ENCODE measurements at regions not wholly inside any gene's neighbourhood (a gene's known extent, or its start where the extent isn't known, plus 50 kb on each side); places are given as distances from the start of the nearest gene placed in this dataset.

DNA sequence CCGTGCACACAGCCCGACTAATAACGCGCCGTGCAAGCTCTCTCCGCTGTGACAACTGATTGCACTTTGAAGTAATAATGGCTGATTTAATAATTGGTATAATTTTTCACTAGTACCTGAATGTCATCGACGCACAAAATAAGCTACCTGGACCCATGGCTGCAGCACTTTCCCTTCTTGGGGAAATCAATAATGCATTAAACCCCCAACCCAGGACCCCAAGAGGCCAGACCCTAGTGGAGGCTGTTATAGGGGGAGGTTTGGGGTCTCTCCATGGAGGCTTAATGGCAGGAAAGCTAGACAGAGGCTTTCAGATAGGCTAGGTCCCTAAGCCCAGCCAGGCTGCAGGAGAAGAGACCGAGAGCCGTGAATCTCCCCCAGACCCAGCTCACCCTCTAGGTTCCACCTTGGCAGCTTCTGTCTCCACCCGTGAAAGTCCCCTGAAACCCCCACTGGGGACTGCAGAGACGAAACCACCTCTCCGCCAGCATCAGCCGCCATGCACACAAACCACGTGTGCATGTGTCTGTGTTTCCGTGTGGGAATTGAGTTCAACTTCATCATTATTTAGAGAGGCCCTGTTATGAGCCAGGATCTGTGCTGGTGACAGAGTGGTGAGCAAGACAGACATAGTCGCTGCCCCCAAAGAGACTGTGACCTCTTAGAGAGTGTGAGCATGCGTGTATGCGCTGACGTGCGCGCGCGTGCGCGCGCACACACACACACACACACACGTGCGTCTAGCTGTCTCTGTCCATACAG is 168.6 kb upstream of the MVB12B start:
- no peak overlapping the region for H3K27ac ChIP-seq
- no peaks in the 10 kb centered on the region for H3K9me3 ChIP-seq (ENCODE audit: low read depth, low read length)
- no peak for DNase-seq (ENCODE audit: low read depth, low spot score)
- H3K36me3 ChIP-seq (ENCODE audit: insufficient read depth, low read length), result no peaks in the 10 kb centered on the region
- TF ChIP-seq EZH2 (IDR thresholded peaks at IDR 0.05) (no peak), POLR2AphosphoS5 (IDR thresholded peaks at IDR 0.05; ENCODE audit: borderline replicate concordance, low read depth, low read length) (no peak), FOXP2 (optimal IDR thresholded peaks at IDR 0.05; ENCODE audit: control extremely low read depth, extremely low read length, insufficient read depth) (no peak)
- no peak overlapping the region for H3K9ac ChIP-seq (ENCODE audit: insufficient read length)
- peak overlapping the region; percentile 45; the same call in 1 of the 2 replicates for H3K4me3 ChIP-seq

DNA sequence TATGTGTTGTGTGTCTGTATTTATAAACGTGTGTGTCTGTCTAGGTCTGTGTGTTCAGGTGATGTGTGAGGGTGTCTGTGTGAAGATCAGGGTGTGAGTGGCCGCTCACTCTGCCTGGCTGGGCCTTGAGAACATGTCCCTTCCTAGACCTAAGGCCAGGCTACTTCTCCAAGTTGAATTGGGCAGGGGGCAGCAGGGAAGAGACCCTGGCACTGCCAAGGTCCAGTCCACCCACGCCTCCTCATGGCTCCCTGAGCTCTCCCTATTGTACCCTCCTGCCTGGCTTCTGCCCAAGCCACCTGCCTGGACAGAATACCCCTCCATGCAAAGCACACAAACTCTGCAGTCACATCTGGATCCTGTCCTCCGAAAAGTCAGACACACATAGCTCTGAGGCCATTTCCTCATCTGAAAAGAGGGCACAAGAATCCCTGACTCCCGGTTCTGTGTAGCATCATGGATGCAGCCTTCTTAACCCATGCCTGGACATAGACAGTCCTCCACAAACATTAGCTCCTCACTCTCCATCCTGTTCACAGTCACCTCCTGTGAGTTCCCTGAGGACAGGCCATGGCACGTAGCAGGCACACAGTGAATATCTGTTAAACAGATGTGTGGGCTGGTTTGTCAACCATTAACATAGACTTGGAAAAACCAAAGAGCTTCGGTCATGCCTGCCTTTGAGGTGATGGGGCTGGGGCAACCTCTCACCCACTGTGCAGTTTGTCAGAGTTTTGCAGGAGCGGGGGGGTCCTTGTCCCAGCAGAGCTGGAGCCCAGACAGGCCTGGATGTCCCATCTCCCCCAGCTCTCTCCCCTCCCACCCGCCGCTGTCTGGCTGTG is 167.8 kb upstream of the MVB12B start:
- no peak for TF ChIP-seq POLR2AphosphoS5 (IDR thresholded peaks at IDR 0.05; ENCODE audit: borderline replicate concordance, low read depth, low read length)
- TF ChIP-seq EZH2 (IDR thresholded peaks at IDR 0.05), result no peak
- Histone ChIP-seq H3K9me3 (ENCODE audit: low read depth, low read length) (no peaks in the 10 kb centered on the region), H3K9ac (ENCODE audit: insufficient read length) (no peak overlapping the region), H3K4me3 (no peak overlapping the region), H3K27ac (no peak overlapping the region), H3K36me3 (ENCODE audit: insufficient read depth, low read length) (no peaks in the 10 kb centered on the region)
- DNase-seq (ENCODE audit: low read depth, low spot score), result no peak

DNA sequence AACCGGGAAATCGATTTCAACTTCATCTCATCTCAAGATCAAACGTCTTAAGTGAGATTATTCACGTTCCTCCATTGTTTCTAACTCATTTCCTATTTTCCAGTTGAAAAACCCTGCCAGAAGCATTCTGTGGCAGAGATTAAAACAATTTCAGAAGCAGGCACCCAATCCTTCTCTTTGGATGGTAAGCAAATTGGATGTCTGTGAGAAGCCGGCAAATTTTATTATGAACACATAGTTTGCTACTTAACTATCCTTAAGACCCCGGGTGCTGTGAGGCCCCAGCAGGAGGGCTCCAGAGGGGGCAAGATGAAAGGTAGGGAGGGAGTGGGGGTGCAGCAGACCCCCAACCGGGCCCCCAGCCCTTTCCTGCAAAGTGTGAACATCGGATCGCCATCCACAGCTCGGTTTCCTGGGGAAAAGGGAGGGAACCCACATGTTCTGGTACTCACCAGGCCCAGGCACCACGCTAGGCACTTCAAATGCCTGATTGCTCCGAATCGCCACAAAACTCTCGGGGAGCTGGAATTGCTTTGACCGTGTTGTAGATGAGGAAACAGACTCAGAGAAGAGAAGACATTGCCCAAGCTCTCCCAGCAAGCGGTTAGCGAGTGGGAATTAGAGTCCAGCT is 167.1 kb upstream of the MVB12B start:
- TF ChIP-seq POLR2AphosphoS5 (IDR thresholded peaks at IDR 0.05; ENCODE audit: borderline replicate concordance, low read depth, low read length), result no peak
- no peak for TF ChIP-seq EZH2 (IDR thresholded peaks at IDR 0.05)
- no peak for TF ChIP-seq FOXP2 (optimal IDR thresholded peaks at IDR 0.05; ENCODE audit: control extremely low read depth, extremely low read length, insufficient read depth)
- DNase-seq (ENCODE audit: low read depth, low spot score), result no peak
- Histone ChIP-seq H3K9me3 (ENCODE audit: low read depth, low read length) (no peaks in the 10 kb centered on the region), H3K4me3 (no peak overlapping the region), H3K27ac (no peak overlapping the region), H3K9ac (ENCODE audit: insufficient read length) (no peak overlapping the region), H3K36me3 (ENCODE audit: insufficient read depth, low read length) (no peaks in the 10 kb centered on the region)

DNA sequence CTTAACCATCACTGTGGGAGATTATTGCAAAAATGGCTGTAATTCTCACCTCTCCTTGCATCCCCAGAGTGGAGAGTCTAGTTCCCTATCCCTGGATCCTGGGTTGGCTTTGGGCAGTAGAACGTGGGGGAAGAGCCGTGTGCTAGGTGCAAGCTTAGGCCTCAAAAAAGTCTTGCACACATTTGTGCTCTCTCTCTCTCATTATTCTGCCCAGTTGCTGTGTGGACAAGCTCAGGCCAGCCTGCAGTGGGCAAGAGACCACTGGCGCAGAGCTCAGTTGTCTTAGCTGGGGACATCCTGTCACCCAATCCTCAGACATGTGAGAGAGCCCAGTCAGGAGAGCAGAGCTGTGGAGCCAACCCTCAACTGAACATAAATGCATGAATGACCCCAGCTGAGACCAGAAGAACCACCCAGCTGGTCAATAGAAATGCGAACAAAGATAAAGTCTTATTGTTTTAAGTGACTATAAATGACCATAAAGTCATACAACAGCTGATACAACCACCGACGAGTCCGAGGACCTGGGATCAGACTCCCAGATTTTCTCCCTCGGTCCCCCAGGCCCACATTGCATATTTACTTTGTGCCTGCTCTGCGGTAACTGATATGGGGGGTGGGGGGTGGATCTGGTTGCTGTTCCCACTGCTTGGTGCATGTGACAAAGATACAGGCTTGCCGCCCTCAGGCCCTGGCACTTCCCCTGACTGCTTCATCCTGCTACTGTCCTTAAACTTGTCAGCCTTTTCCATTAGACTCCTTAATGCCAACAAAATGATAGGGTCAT is 166.4 kb upstream of the MVB12B start:
- Histone ChIP-seq H3K9me3 (ENCODE audit: low read depth, low read length) (no peaks in the 10 kb centered on the region), H3K27ac (no peak overlapping the region), H3K9ac (ENCODE audit: insufficient read length) (no peak overlapping the region), H3K36me3 (ENCODE audit: insufficient read depth, low read length) (no peaks in the 10 kb centered on the region), H3K4me3 (no peak overlapping the region)
- no peak for TF ChIP-seq FOXP2 (optimal IDR thresholded peaks at IDR 0.05; ENCODE audit: control extremely low read depth, extremely low read length, insufficient read depth)
- no peak for TF ChIP-seq POLR2AphosphoS5 (IDR thresholded peaks at IDR 0.05; ENCODE audit: borderline replicate concordance, low read depth, low read length)
- TF ChIP-seq EZH2 (IDR thresholded peaks at IDR 0.05), result no peak
- no peak for DNase-seq (ENCODE audit: low read depth, low spot score)

DNA sequence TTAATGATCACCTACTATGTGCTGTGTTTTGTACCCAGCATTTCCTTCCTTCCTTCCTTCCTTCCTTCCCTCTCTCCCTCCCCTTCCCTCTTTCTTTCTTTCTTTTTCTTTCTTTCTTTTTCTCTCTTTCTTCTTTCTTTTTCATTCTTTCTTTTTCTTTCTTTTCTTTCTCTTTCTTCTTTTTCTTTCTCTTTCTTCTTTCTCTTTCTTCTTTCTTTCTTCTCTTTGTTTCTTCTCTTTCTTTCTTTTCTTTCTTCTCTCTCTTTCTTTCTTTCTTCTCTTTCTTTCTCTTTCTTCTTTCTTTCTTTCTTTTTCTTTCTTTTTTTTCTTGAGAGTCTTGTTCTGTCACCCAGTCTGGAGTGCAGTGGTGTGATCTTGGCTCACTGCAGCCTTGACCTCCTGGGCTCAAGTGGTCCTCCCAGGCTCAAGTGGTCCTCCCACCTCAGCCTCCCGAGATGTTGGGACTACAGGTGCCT is 165.7 kb upstream of the MVB12B start:
- TF ChIP-seq EZH2 (IDR thresholded peaks at IDR 0.05), result no peak
- TF ChIP-seq POLR2AphosphoS5 (IDR thresholded peaks at IDR 0.05; ENCODE audit: borderline replicate concordance, low read depth, low read length), result no peak
- no peak for TF ChIP-seq FOXP2 (optimal IDR thresholded peaks at IDR 0.05; ENCODE audit: control extremely low read depth, extremely low read length, insufficient read depth)
- no peaks in the 10 kb centered on the region for H3K9me3 ChIP-seq (ENCODE audit: low read depth, low read length)
- H3K36me3 ChIP-seq (ENCODE audit: insufficient read depth, low read length), result no peaks in the 10 kb centered on the region
- H3K4me3 ChIP-seq, result no peak overlapping the region
- no peak overlapping the region for H3K27ac ChIP-seq
- no peak for DNase-seq (ENCODE audit: low read depth, low spot score)
- H3K9ac ChIP-seq (ENCODE audit: insufficient read length), result no peak overlapping the region

DNA sequence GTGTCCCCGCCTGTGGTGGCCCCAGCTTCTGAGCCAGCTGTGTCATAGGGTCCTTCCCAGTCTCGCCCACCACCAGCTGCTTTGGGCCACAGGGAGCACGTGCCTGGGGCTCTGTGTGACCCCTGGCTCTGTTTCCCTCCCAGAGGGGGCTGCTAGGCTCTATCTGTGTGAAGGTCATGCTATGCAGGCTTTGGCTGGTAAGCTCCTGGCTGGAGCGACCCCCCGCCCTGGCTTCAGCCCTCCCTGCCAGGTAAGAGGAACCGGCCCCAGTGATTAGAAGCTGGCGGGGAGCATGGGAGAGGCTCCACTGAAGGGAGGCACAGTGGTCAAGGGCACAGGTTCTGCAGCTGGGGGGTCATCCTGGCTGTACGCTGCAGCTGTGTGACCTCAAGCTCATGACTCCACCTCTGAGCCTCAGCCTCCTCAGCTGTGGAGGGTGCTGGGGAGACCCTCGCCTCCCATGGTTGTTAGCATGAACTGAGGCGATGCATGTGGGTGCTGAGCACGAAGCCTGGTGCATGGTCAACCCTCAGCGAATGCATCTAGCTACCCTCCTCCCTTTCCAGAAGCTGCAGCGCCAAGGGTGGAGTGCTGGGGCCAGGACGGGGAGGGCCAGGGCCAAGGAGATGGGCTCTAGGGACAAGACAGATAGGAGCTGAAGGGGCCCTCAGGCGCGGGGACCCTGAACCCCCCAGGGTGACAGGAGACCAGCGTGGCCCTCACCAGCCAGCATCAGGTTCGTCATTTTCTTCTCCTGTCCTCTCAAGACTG is 163.8 kb upstream of the MVB12B start:
- H3K27ac ChIP-seq, result no peak overlapping the region
- H3K9me3 ChIP-seq (ENCODE audit: low read depth, low read length), result no peaks in the 10 kb centered on the region
- H3K4me3 ChIP-seq, result no peak overlapping the region
- H3K36me3 ChIP-seq (ENCODE audit: insufficient read depth, low read length), result no peaks in the 10 kb centered on the region
- TF ChIP-seq POLR2AphosphoS5 (IDR thresholded peaks at IDR 0.05; ENCODE audit: borderline replicate concordance, low read depth, low read length), result no peak
- no peak for TF ChIP-seq EZH2 (IDR thresholded peaks at IDR 0.05)
- no peak for TF ChIP-seq FOXP2 (optimal IDR thresholded peaks at IDR 0.05; ENCODE audit: control extremely low read depth, extremely low read length, insufficient read depth)
- no peak overlapping the region for H3K9ac ChIP-seq (ENCODE audit: insufficient read length)
- no peak for DNase-seq (ENCODE audit: low read depth, low spot score)

DNA sequence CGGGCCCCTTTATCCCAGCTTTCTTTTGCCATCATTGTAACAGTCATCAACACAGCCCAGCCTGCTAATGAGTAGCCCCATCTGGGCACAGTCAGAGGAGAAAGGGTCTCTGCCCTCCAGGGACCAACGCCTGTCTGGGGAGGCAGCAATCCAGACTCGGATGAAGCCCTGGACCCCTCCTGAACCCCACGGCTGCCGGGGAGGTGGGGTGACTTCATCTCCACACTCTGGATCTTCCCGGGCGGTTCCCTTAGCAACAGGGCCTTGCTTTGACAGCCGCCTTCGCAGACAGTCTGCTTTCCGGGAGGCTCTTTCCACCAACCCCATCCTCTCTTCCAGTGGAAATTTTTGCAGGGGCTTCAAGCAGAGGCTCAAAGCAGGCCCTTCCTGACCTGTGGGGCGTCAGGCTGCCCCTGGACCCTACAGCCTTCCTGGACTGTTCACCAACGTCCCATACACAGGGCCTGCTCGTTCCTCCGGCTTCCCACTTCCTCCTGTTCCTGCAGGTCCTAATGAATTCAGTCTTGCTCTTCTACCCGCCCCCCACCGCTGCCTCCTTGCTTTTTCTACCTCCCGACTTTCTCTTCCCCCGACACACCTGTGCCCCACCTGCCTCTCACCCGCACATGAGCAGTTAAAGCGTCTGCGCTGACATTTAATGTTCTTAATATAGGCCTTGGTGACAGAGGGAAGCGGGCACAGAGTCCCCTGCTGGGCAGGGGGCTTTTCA is 161.7 kb upstream of the MVB12B start:
- no peaks in the 10 kb centered on the region for H3K9me3 ChIP-seq (ENCODE audit: low read depth, low read length)
- H3K36me3 ChIP-seq (ENCODE audit: insufficient read depth, low read length), result no peaks in the 10 kb centered on the region
- no peak overlapping the region for H3K9ac ChIP-seq (ENCODE audit: insufficient read length)
- no peak overlapping the region for H3K4me3 ChIP-seq
- no peak for DNase-seq (ENCODE audit: low read depth, low spot score)
- no peak for TF ChIP-seq POLR2AphosphoS5 (IDR thresholded peaks at IDR 0.05; ENCODE audit: borderline replicate concordance, low read depth, low read length)
- no peak for TF ChIP-seq EZH2 (IDR thresholded peaks at IDR 0.05)
- TF ChIP-seq FOXP2 (optimal IDR thresholded peaks at IDR 0.05; ENCODE audit: control extremely low read depth, extremely low read length, insufficient read depth), result no peak
- no peak overlapping the region for H3K27ac ChIP-seq

All from SK-N-MC (cell line).